ENCODE measurements at regions not wholly inside any gene's neighbourhood (a gene's known extent, or its start where the extent isn't known, plus 50 kb on each side); places are given as distances from the start of the nearest gene placed in this dataset.
"Not testable (repeated sequence)": the region's sequence is repeated elsewhere in the genome, so short reads cannot be mapped to it uniquely, and the experiment has no call there.

- Histone ChIP-seq H3K27ac (ENCODE audit: insufficient read depth, low read depth, low read length) (no peak overlapping the region), H3K79me2 (ENCODE audit: control insufficient read depth, insufficient read depth, low read length) (no peaks in the 10 kb centered on the region), H3K27me3 (ENCODE audit: control insufficient read depth in 2 of 2, insufficient read depth in 2 of 2, low read length in 2 of 2) (no peaks in the 10 kb centered on the region), H4K20me1 (replicated peaks; ENCODE audit: control insufficient read depth, extremely low read depth, insufficient read depth, low read length) (no peaks in the 10 kb centered on the region), H3K9ac (replicated peaks; ENCODE audit: extremely low read depth, insufficient read depth, low read length) (no peak overlapping the region), H3K4me2 (ENCODE audit: insufficient read depth, low read length) (no peak overlapping the region), H3K9me1 (replicated peaks; ENCODE audit: control insufficient read depth, extremely low read depth, insufficient read depth, low read length) (no peaks in the 10 kb centered on the region), H2AFZ (ENCODE audit: low read depth, low read length) (no peak overlapping the region), H3K4me1 (ENCODE audit: control insufficient read depth, extremely low read depth, insufficient read depth, low read length) (no peaks in the 10 kb centered on the region), H3K9me3 (replicated peaks; ENCODE audit: control insufficient read depth, insufficient read depth, low read length) (no peaks in the 10 kb centered on the region), H3K4me3 (replicated peaks in 1 of 3; ENCODE audit: insufficient read depth in 1 of 3, low read depth in 1 of 3, low read length in 3 of 3) (no peak overlapping the region), H3K36me3 (ENCODE audit: control insufficient read depth in 2 of 2, extremely low read depth in 1 of 2, insufficient read depth in 2 of 2, low read length in 2 of 2) (no peaks in the 10 kb centered on the region)
- DNase-seq (ENCODE audit: low read depth, low spot score) (no peak), FAIRE-seq (no peak)
- BruUV-seq (replicated peaks), result no TSS peak
- TF ChIP-seq, protein P1, sequence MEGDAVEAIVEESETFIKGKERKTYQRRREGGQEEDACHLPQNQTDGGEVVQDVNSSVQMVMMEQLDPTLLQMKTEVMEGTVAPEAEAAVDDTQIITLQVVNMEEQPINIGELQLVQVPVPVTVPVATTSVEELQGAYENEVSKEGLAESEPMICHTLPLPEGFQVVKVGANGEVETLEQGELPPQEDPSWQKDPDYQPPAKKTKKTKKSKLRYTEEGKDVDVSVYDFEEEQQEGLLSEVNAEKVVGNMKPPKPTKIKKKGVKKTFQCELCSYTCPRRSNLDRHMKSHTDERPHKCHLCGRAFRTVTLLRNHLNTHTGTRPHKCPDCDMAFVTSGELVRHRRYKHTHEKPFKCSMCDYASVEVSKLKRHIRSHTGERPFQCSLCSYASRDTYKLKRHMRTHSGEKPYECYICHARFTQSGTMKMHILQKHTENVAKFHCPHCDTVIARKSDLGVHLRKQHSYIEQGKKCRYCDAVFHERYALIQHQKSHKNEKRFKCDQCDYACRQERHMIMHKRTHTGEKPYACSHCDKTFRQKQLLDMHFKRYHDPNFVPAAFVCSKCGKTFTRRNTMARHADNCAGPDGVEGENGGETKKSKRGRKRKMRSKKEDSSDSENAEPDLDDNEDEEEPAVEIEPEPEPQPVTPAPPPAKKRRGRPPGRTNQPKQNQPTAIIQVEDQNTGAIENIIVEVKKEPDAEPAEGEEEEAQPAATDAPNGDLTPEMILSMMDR (IDR thresholded peaks at IDR 0.05; ENCODE audit: extremely low read depth in 1 of 2, insufficient read depth in 1 of 2, low read depth in 1 of 2, low read length in 2 of 2), result no peak
- TF ChIP-seq FOS (IDR thresholded peaks at IDR 0.05; ENCODE audit: borderline replicate concordance, insufficient read depth, low read length) (no peak), MAX (IDR thresholded peaks at IDR 0.05; ENCODE audit: insufficient read depth, insufficient read length) (no peak)
- intact Hi-C loops (cut with micrococcal nuclease) (no loop called here), dilution Hi-C loops (cut with MboI; ENCODE audit: extremely low pct_ligation_motif_present, low sequenced_read_pairs) (no loop called here)
- POLR2A ChIA-PET, result no interaction called here
- CTCF ChIA-PET, result no interaction called here
Observed at GRCh38 chr9:81069038-81069795, 620.1 kb downstream of the TLE1 start.

DNA sequence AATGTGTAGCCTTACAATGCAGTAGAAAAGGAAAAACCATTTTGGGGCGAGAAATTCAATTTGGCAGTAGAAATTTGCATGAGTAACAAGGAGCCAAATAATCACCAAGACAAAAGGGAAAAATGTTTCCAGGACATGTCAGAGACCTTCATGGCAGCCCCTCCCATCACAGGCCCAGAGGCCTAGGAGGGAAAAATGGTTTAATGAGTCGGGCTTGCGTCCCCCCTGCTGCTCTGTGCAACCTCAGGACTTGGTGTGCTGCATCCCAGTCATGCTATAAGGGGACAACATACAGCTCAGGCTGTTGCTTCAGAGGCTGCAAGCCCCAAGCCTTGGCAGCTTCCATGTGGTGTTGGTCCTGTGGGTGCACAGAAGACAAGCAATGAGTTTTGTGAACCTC is 626.4 kb downstream of the TLE1 start:
- H3K9ac ChIP-seq (replicated peaks; ENCODE audit: extremely low read depth, insufficient read depth, low read length); H4K20me1 ChIP-seq (replicated peaks; ENCODE audit: control insufficient read depth, extremely low read depth, insufficient read depth, low read length); H3K27me3 ChIP-seq (ENCODE audit: control insufficient read depth in 2 of 2, insufficient read depth in 2 of 2, low read length in 2 of 2); BruUV-seq (replicated peaks); H3K27ac ChIP-seq (ENCODE audit: insufficient read depth, low read depth, low read length); H3K36me3 ChIP-seq (ENCODE audit: control insufficient read depth in 2 of 2, extremely low read depth in 1 of 2, insufficient read depth in 2 of 2, low read length in 2 of 2); POLR2A ChIA-PET; DNase-seq (ENCODE audit: low read depth, low spot score); H3K9me3 ChIP-seq (replicated peaks; ENCODE audit: control insufficient read depth, insufficient read depth, low read length); H3K79me2 ChIP-seq (ENCODE audit: control insufficient read depth, insufficient read depth, low read length); intact Hi-C loops (cut with micrococcal nuclease); FAIRE-seq; H3K9me1 ChIP-seq (replicated peaks; ENCODE audit: control insufficient read depth, extremely low read depth, insufficient read depth, low read length); H3K4me2 ChIP-seq (ENCODE audit: insufficient read depth, low read length); H2AFZ ChIP-seq (ENCODE audit: low read depth, low read length); dilution Hi-C loops (cut with MboI; ENCODE audit: extremely low pct_ligation_motif_present, low sequenced_read_pairs); H3K4me3 ChIP-seq (replicated peaks in 1 of 3; ENCODE audit: insufficient read depth in 1 of 3, low read depth in 1 of 3, low read length in 3 of 3); H3K4me1 ChIP-seq (ENCODE audit: control insufficient read depth, extremely low read depth, insufficient read depth, low read length); CTCF ChIA-PET: not testable (repeated sequence)
